Testis (tissue), 2 donors: ENCODE measurements at regions not wholly inside any gene's neighbourhood (a gene's known extent, or its start where the extent isn't known, plus 50 kb on each side); places are given as distances from the start of the nearest gene placed in this dataset.

Experiments used
- DNase-seq: peaks from one replicate; pipeline ENCODE4 v3.0.0-alpha.2; 2019
- H3K27ac ChIP-seq, 2 donors: fragments of 200-600 bp; sonication (generic); one replicate each; pipeline ENCODE4 v1.5.1; 2019
- H3K27me3 ChIP-seq: fragments of 200-600 bp; sonication (generic); one replicate; pipeline ENCODE4 v1.5.1; 2019
- H3K36me3 ChIP-seq: fragments of 200-600 bp; sonication (generic); one replicate; pipeline ENCODE4 v1.5.1; 2017; ENCODE audit warnings: low read depth; ENCODE audit errors: missing control alignments
- H3K4me1 ChIP-seq: fragments of 200-600 bp; sonication (generic); one replicate; pipeline ENCODE4 v1.5.1; 2019
- H3K4me3 ChIP-seq, 2 donors: fragments of 200-600 bp; sonication (generic); one replicate each; pipeline ENCODE4 v1.5.1; 2017 to 2019
- H3K9me3 ChIP-seq: fragments of 200-600 bp; sonication (generic); one replicate; pipeline ENCODE4 v1.5.1; 2017
- CTCF ChIP-seq, 3 experiments: fragments of 450-650 bp in 2 of 3; fragments of 200-600 bp in 1 of 3; sonication (generic) in 1 of 3; IDR thresholded peaks; one replicate each; pipeline ENCODE4 v1.5.1; 2016 to 2019; ENCODE audit warnings: antibody characterized with exemption in 3 of 3, mild to moderate bottlenecking in 2 of 3, moderate library complexity in 1 of 3
- POLR2A ChIP-seq: fragments of 450-650 bp; IDR thresholded peaks from one replicate; pipeline ENCODE4 v1.6.1; 2017; ENCODE audit warnings: antibody characterized with exemption, mild to moderate bottlenecking, moderate library complexity
- WGBS, 2 donors: methylation state at CpG; one replicate each; pipeline ENCODE4 v1.1.5; 2018; 5-methylcytosine and 5-hydroxymethylcytosine counted together
- intact Hi-C: fragments of 100-400 bp; cut with DNase I; formaldehyde crosslinking; loops from one replicate; pipeline ENCODE4 v1.15.1; 2023; ENCODE audit warnings: low total_unique reads

GRCh38 chr16:49024896-49025295, 256.7 kb downstream of the CBLN1 start:
- 32 to 42% methylated on average over 7 to 8 of the region's 8 CpGs for WGBS, 2 donors
- TF ChIP-seq CTCF (IDR thresholded peaks at IDR 0.05) (no peak), POLR2A (no peak)

GRCh38 chr16:49024016-49024415, 257.6 kb downstream of the CBLN1 start:
- no peaks in the 10 kb centered on the region for H3K4me1 ChIP-seq
- no peak for TF ChIP-seq CTCF (IDR thresholded peaks at IDR 0.05)
- TF ChIP-seq POLR2A = no peak
- H3K9me3 ChIP-seq = no peaks in the 10 kb centered on the region
- H3K27me3 ChIP-seq = no peaks in the 10 kb centered on the region
- DNase-seq = no peak
- intact Hi-C loops = no loop called here
- no peak overlapping the region for H3K27ac ChIP-seq
- 90 to 92% methylated on average over 7 of the region's 7 CpGs for WGBS, 2 donors
- no peak overlapping the region for H3K4me3 ChIP-seq
- H3K36me3 ChIP-seq = no peaks in the 10 kb centered on the region

More at GRCh38 chr16:49024896-49025295, 256.7 kb downstream of the CBLN1 start:
- H3K36me3 ChIP-seq = no peaks in the 10 kb centered on the region
- no peaks in the 10 kb centered on the region for H3K4me1 ChIP-seq
- intact Hi-C loops = no loop called here
- H3K27me3 ChIP-seq = no peaks in the 10 kb centered on the region
- no peak overlapping the region for H3K27ac ChIP-seq
- no peaks in the 10 kb centered on the region for H3K9me3 ChIP-seq
- no peak overlapping the region for H3K4me3 ChIP-seq
- DNase-seq = no peak

- Histone ChIP-seq H3K27me3 (no peaks in the 10 kb centered on the region), H3K9me3 (no peaks in the 10 kb centered on the region), H3K4me3 (no peak overlapping the region), H3K4me1 (no peaks in the 10 kb centered on the region), H3K27ac (no peak overlapping the region), H3K36me3 (no peaks in the 10 kb centered on the region)
- TF ChIP-seq POLR2A = no peak
- TF ChIP-seq CTCF (IDR thresholded peaks at IDR 0.05) = no peak
- intact Hi-C loops = no loop called here
- no peak for DNase-seq
- whole genome bisulfite sequencing, 2 donors = 38 to 46% methylated on average over 4 of the region's 4 CpGs
These were observed 258.6 kb downstream of the CBLN1 start for GRCh38 chr16:49023050-49023449.

GRCh38 chr16:49022351-49022963, 259.2 kb downstream of the CBLN1 start:
- H3K4me1 ChIP-seq = no peaks in the 10 kb centered on the region
- 81 to 84% methylated on average over 4 to 12 of the region's 12 CpGs for WGBS, 2 donors
- intact Hi-C loops = no loop called here
- H3K27me3 ChIP-seq = no peaks in the 10 kb centered on the region
- TF ChIP-seq CTCF (IDR thresholded peaks at IDR 0.05) (no peak), POLR2A (no peak)
- no peaks in the 10 kb centered on the region for H3K36me3 ChIP-seq
- H3K4me3 ChIP-seq = no peak overlapping the region
- DNase-seq = no peak
- no peaks in the 10 kb centered on the region for H3K9me3 ChIP-seq
- H3K27ac ChIP-seq = no peak overlapping the region

DNA sequence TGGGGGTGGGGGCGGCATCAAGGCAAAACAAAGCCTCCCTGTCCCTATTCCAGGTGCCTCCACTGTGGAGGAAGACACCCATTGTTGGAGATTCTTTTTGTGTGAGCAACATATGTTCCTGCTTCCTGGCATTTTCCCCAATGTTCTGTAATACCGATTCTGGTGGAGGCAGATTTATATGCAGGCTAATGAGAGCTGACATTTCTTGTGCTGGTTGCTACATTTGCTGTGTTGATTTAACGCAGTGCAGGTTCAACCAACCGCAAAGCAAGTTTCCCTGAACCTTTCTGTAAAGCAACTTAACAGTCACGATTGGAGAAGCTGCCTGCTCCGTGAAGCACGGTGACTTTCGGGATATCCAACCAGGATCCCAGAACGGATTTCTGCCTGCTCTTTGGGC, 260.5 kb downstream of the CBLN1 start:
- TF ChIP-seq POLR2A (no peak), CTCF (IDR thresholded peaks at IDR 0.05) (no peak)
- Histone ChIP-seq H3K4me3 (no peak overlapping the region), H3K27ac (no peak overlapping the region), H3K36me3 (no peaks in the 10 kb centered on the region), H3K9me3 (no peaks in the 10 kb centered on the region), H3K4me1 (no peaks in the 10 kb centered on the region), H3K27me3 (no peaks in the 10 kb centered on the region)
- DNase-seq = no peak
- intact Hi-C loops = no loop called here
- WGBS, 2 donors = 18 to 19% methylated on average over 9 of the region's 9 CpGs
